Central memory CD4-positive, alpha-beta T cell (primary cell): ENCODE measurements at regions not wholly inside any gene's neighbourhood (a gene's known extent, or its start where the extent isn't known, plus 50 kb on each side); places are given as distances from the start of the nearest gene placed in this dataset.
"Not testable (repeated sequence)": the region's sequence is repeated elsewhere in the genome, so short reads cannot be mapped to it uniquely, and the experiment has no call there.

ENCODE experiments used
- DNase-seq: peaks from one replicate; pipeline ENCODE4 v3.0.0; 2022

GRCh38 chr9:41272879-41273548 lies 83.9 kb upstream of the ZNG1F start:
- DNase-seq: peak; percentile 35

- DNase-seq: not testable (repeated sequence)
These were observed 81.9 kb upstream of the ZNG1F start for GRCh38 chr9:41270992-41271391.

GRCh38 chr9:41269471-41269870 lies 80.4 kb upstream of the ZNG1F start:
- not testable (repeated sequence) for DNase-seq

GRCh38 chr9:41269054-41269453 lies 79.9 kb upstream of the ZNG1F start:
- DNase-seq: not testable (repeated sequence)

GRCh38 chr9:41266602-41267001 lies 77.5 kb upstream of the ZNG1F start:
- not testable (repeated sequence) for DNase-seq

GRCh38 chr9:41266000-41266399 lies 76.9 kb upstream of the ZNG1F start:
- DNase-seq: not testable (repeated sequence)

- not testable (repeated sequence) for DNase-seq
These were observed 62.9 kb upstream of the ZNG1F start for GRCh38 chr9:41251973-41252372.

- DNase-seq: not testable (repeated sequence)
These were observed 62.0 kb upstream of the ZNG1F start for GRCh38 chr9:41251101-41251500.

- DNase-seq: not testable (repeated sequence)
These were observed 57.6 kb upstream of the ZNG1F start for GRCh38 chr9:41246702-41247101.
